KBM-7 (cell line): ENCODE measurements at regions not wholly inside any gene's neighbourhood (a gene's known extent, or its start where the extent isn't known, plus 50 kb on each side); places are given as distances from the start of the nearest gene placed in this dataset.

Experiments
- DNase-seq: peaks from one replicate; pipeline ENCODE4 v3.0.0-alpha.2; 2015
- in situ Hi-C: fragments of 300-500 bp; cut with MboI; formaldehyde crosslinking; loops from 2 replicates; pipeline ENCODE4 v1.14.3; 2020; ENCODE audit warnings: low sequenced_read_pairs, low pct_unique_long_range_greater_than_20kb, mixed read lengths

- in situ Hi-C loops: no loop called here
- no peak for DNase-seq
Measured at GRCh38 chr12:40597133-40597532, 95.1 kb upstream of the CNTN1 start.

DNA sequence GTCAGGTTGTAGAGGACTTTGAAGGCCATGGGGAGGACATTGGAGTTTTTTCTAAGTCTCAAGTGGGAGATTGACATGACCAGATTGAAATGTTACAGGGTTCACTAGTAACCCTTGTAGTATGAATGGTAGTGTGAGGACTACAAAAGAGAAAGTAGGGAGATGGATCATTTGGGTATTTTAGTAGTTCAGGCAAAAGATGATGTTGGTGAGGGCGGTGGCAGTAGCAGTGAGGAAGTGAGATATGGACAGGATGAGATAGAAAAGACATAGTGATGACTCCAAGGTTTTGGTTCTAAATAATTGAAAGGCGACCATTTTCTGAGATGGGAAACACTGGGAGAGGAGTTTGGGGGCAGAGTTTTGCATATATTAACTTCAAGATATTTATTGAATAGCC is 94.2 kb upstream of the CNTN1 start:
- in situ Hi-C loops: no loop called here
- DNase-seq: no peak

DNA sequence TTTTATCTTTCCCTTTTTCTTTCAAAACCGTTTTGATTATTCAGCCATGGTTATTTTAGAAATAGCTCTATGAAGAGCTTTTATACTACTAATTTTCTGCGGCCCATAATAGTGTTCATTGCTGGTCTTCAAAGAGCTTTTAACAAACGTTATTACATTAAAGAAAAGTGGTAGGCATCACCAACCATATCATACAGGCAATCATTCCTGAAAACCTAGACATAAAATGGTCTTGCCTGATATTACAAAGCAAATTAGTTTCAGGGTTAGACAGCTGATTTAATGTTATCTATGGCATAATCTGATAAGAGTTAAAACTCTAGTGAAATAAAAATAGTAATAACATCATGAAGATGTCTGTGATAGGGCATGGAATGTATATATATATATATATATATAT is 89.7 kb upstream of the CNTN1 start:
- no peak for DNase-seq
- in situ Hi-C loops: no loop called here

DNA sequence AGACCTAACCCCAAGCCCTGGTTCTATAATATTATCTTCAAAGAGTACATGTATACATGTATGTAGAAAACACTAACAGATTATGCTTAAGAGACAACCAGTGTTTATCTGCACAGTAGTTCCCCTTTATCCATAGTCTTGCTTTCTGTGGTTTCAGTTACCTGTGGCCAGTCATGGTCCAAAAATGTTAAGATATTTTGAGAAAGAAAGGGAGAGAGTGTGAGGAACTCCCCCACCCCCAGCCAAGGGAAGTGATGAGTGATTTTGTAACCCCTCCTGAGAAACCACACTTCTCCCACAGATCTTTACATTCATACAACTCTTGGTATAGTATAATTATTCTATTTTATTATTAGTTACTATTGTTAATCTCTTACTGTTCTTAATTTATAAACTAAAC is 77.3 kb upstream of the CNTN1 start:
- peak; percentile 31 for DNase-seq
- in situ Hi-C loops: no loop called here

- DNase-seq: no peak
- in situ Hi-C loops: no loop called here
Measured at GRCh38 chr12:40615590-40615989, 76.6 kb upstream of the CNTN1 start.

GRCh38 chr12:40616383-40616915 is 75.8 kb upstream of the CNTN1 start:
- in situ Hi-C loops: no loop called here
- peak; percentile 3 for DNase-seq

DNA sequence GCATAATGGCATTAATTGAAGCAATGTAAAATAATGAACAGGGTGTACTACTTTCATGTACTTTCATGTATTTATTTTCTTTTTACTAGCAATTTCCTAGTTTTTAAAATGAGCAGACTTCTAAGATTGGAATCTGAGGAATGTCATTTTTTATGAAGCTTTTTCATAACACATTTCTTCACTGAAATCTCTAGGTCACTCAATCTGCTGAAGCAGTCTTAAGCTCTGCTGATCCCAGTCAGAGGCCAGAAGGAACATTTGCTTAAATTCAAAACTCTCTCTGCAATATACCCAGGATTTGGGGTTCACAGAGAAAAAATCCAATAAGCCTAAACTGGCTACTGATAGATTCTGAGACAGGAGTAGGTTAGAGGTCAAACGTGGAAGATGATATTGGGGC is 73.6 kb upstream of the CNTN1 start:
- in situ Hi-C loops: no loop called here
- DNase-seq: no peak

DNA sequence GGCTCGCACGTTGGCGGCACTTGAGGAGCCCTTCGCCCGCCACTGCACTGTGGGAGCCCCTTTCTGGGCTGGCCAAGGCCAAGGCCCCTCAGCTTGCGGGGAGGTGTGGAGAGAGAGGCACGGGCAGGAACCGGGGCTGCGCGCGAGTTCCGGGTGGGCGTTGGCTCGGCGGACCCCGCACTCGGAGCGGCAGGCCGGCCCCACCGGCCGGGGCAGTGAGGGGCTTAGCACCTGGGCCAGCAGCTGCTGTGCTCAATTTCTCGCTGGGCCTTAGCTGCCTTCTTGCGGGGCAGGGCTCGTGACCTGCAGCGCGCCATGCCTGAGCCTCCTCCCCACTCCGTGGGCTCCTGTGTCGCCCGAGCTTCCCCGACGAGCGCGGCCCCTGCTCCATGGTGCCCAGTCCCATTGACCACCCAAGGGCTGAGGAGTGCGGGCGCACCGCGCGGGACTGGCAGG is 71.6 kb upstream of the CNTN1 start:
- in situ Hi-C loops: no loop called here
- DNase-seq: no peak

DNA sequence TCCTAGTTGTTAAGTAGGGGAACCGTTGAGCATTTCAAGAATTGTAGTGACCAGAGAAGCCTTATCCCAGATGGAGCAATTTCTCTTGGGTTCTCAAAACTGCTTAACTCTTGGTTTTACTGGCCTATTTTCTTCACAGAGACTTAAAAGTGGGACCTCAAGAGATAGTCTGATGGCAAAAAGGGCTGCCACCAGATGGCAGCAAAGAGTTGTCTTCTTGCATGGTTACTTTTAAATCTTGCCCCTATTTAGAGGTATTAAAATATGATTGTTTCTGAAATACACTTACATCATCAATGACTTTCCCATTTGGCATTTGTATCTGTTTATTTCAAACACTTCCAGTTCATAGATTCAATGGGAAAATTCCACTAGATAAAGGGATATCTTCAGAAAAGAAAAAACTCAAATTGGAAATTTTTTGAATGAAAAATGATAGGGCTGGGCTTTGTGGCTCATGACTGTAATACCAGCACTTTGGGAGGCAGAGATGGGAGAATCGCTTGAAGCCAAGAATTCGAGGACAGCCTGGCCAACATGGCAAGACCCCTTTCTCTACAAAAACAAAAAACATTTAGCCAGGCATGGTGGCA is 69.9 kb upstream of the CNTN1 start:
- peak; percentile 61 for DNase-seq
- in situ Hi-C loops: no loop called here

GRCh38 chr12:40632171-40632570 is 60.1 kb upstream of the CNTN1 start:
- no peak for DNase-seq
- in situ Hi-C loops: loop anchor here (25.0 kb wide), 1 partner anchor 280 kb away; no protein-coding TSS in a partner anchor

GRCh38 chr12:40632933-40633332 is 59.3 kb upstream of the CNTN1 start:
- no peak for DNase-seq
- in situ Hi-C loops: loop anchor here (25.0 kb wide), 1 partner anchor 279 kb away; no protein-coding TSS in a partner anchor

GRCh38 chr12:40634517-40635131 is 57.6 kb upstream of the CNTN1 start:
- no peak for DNase-seq
- in situ Hi-C loops: loop anchor here (25.0 kb wide), 1 partner anchor 278 kb away; no protein-coding TSS in a partner anchor

DNA sequence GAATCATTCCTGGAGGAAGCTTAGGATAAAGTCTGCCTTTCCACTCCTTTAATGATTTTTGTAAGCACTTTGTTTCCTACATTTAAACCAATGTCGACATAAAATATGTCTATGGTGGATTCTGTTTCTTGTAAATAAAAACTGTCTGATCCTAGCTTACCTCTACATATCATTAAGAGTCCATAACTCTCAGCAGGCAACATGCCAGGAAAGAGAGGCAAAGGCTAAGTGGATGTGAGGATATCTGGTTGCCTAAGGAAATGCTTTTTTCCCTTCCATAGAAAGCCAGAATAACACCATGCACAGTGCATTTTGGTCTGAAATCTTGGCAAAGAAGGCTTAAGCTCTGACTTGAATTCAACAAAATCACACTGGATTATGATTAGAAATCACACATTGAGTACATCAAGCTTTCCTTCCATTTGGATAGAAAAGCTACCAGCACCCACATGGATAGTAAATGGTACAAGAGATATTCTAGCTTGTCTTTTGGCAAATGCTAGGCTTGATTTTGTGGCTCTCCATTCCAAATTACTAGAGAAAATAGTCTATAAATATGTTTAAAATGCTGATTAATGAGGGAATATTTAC is 57.0 kb upstream of the CNTN1 start:
- in situ Hi-C loops: loop anchor here (25.0 kb wide), 1 partner anchor 277 kb away; no protein-coding TSS in a partner anchor
- no peak for DNase-seq
